GM12878 (cell line): ENCODE measurements at regions not wholly inside any gene's neighbourhood (a gene's known extent, or its start where the extent isn't known, plus 50 kb on each side); places are given as distances from the start of the nearest gene placed in this dataset.
A peak's percentile ranks its signal among the peaks of the same experiment; 100 is the strongest.

ENCODE experiments used
- ATAC-seq: fragments of 200-7000 bp; cut with Tn5 transposase; 3 replicates; pipeline ENCODE4 v1.9.1; 2020; ENCODE audit warnings: mild to moderate bottlenecking, moderate library complexity
- BruUV-seq: library from RNA; stranded (reverse); fragments of 400-500 nt; replicated peaks from 2 replicates; lab custom pipeline; 2021; lab: Mats Ljungman, UMichigan
- CTCF ChIA-PET: fragments of 300-600 bp; sonication (Branson Sonifier 250); formaldehyde crosslinking; extraction: SDS; loops from one replicate; lab custom pipeline; 2021; ENCODE audit warnings: inconsistent platforms; lab: Yijun Ruan, JAX
- POLR2A ChIA-PET: fragments of 350-600 bp; formaldehyde crosslinking; extraction: SDS; loops from one replicate; lab custom pipeline; 2021; ENCODE audit warnings: inconsistent platforms; lab: Charles Lee
- RAD21 ChIA-PET: fragments of 300-600 bp; sonication (Branson Sonifier 250); formaldehyde crosslinking; loops from one replicate; lab custom pipeline; 2023; ENCODE audit warnings: antibody characterized with exemption; ENCODE audit not compliant: unreplicated experiment; lab: Charles Lee
- SMC1A ChIA-PET: fragments of 300-600 bp; sonication (Branson Sonifier 250); formaldehyde crosslinking; loops from one replicate; lab custom pipeline; 2023; ENCODE audit not compliant: unreplicated experiment, uncharacterized antibody; lab: Charles Lee
- DNase-seq: peaks from one replicate; pipeline ENCODE4 v3.0.0-alpha.2; 2011; ENCODE audit warnings: low read depth, low spot score
- FAIRE-seq: peaks from 3 replicates; lab custom pipeline; 2011; peaks lifted over from hg19 to GRCh38; lab: Jason Lieb, UNC
- H2AFZ ChIP-seq: 2 replicates; pipeline ENCODE4 v1.6.0; 2011; ENCODE audit warnings: low read depth, low read length, control low read depth; ENCODE audit not compliant: control insufficient read depth
- H3K27ac ChIP-seq: 2 replicates; pipeline ENCODE4 v1.5.1; 2011; ENCODE audit warnings: control low read depth; ENCODE audit not compliant: control insufficient read depth, insufficient read depth
- H3K27me3 ChIP-seq, 2 experiments: replicated peaks in 1 of 2; 2 replicates each; pipeline versions ENCODE4 v1.6.0 to v1.6.1; 2011; ENCODE audit warnings: low read length in 1 of 2; ENCODE audit not compliant: control insufficient read depth in 2 of 2, insufficient read depth in 2 of 2
- H3K36me3 ChIP-seq, 2 experiments: 2 replicates each; pipeline ENCODE4 v1.5.1; 2011; ENCODE audit warnings: low read length in 1 of 2; ENCODE audit not compliant: control insufficient read depth in 2 of 2, insufficient read depth in 2 of 2
- H3K4me1 ChIP-seq: 2 replicates; pipeline ENCODE4 v1.6.1; 2011; ENCODE audit warnings: mild to moderate bottlenecking, low read length, moderate library complexity, mixed read lengths; ENCODE audit not compliant: control insufficient read depth, insufficient read depth
- H3K4me2 ChIP-seq: 2 replicates; pipeline ENCODE4 v1.6.0; 2011; ENCODE audit warnings: control low read depth; ENCODE audit not compliant: control insufficient read depth, insufficient read depth
- H3K4me3 ChIP-seq: fragments of 200-600 bp; sonication (generic); 2 replicates; pipeline ENCODE4 v1.5.1; 2016
- H3K79me2 ChIP-seq: 2 replicates; pipeline ENCODE4 v1.6.0; 2011; ENCODE audit warnings: low read length; ENCODE audit not compliant: control insufficient read depth, insufficient read depth
- H3K9ac ChIP-seq: 2 replicates; pipeline ENCODE4 v1.8.0; 2011; ENCODE audit warnings: low read length, control low read depth, mixed read lengths; ENCODE audit not compliant: control insufficient read depth, insufficient read depth
- H3K9me3 ChIP-seq: replicated peaks from 3 replicates; pipeline ENCODE4 v1.5.1; 2011; ENCODE audit warnings: mild to moderate bottlenecking, low read length; ENCODE audit not compliant: control insufficient read depth, insufficient read depth
- H4K20me1 ChIP-seq: 2 replicates; pipeline ENCODE4 v1.6.0; 2011; ENCODE audit not compliant: control insufficient read depth, insufficient read depth
- EP300 ChIP-seq, 2 experiments: fragments of 150-350 bp in 1 of 2; IDR thresholded peaks; 2 replicates each; pipeline ENCODE4 v1.6.1; 2011 to 2012; ENCODE audit warnings: low read depth in 2 of 2, low read length in 2 of 2, borderline replicate concordance in 1 of 2, improper control_type of control experiment in 1 of 2, inconsistent platforms in 1 of 2; ENCODE audit not compliant: control insufficient read depth in 1 of 2
- HCFC1 ChIP-seq: fragments of 150-350 bp; IDR thresholded peaks from 2 replicates; pipeline ENCODE4 v1.6.1; 2014; ENCODE audit warnings: low read length
- KAT2A ChIP-seq: conservative IDR thresholded peaks from 2 replicates; pipeline ENCODE4 v1.6.1; 2011; ENCODE audit warnings: low read depth, low read length; ENCODE audit not compliant: control insufficient read depth
- MXI1 ChIP-seq: fragments of 150-350 bp; IDR thresholded peaks from 2 replicates; pipeline ENCODE4 v1.6.1; 2011; ENCODE audit warnings: low read depth, mild to moderate bottlenecking, inconsistent platforms, low read length, improper control_type of control experiment
- STAT3 ChIP-seq: IDR thresholded peaks from 2 replicates; pipeline ENCODE4 v1.6.1; 2011; ENCODE audit warnings: low read depth, low read length, improper control_type of control experiment
- ZNF217 ChIP-seq: fragments of 450-650 bp; IDR thresholded peaks from 2 replicates; pipeline ENCODE4 v1.6.1; 2017; ENCODE audit warnings: antibody characterized with exemption, mild to moderate bottlenecking
- ZNF274 ChIP-seq: IDR thresholded peaks from one replicate; pipeline ENCODE4 v1.8.0; 2011; ENCODE audit not compliant: insufficient read length, insufficient read depth
- in situ Hi-C: fragments of 300-500 bp; cut with MboI; formaldehyde crosslinking; loops from 9 replicates; pipeline ENCODE4 v1.14.3; 2018; ENCODE audit warnings: mixed read lengths
- intact Hi-C: fragments of 100-400 bp; cut with micrococcal nuclease; formaldehyde crosslinking; loops from one replicate; pipeline ENCODE4 v1.14.2; 2022; ENCODE audit not compliant: unreplicated experiment
- TF ChIP-seq, protein P1 (sequence below): fragments of 450-650 bp; formaldehyde crosslinking; IDR thresholded peaks from 2 replicates; pipeline ENCODE4 v1.4.0; 2020; ENCODE audit warnings: mild to moderate bottlenecking, moderate library complexity
- TF ChIP-seq, protein P2 (sequence below): IDR thresholded peaks from 2 replicates; pipeline ENCODE4 v1.6.1; 2012; ENCODE audit warnings: low read depth, low read length, improper control_type of control experiment

DNA sequence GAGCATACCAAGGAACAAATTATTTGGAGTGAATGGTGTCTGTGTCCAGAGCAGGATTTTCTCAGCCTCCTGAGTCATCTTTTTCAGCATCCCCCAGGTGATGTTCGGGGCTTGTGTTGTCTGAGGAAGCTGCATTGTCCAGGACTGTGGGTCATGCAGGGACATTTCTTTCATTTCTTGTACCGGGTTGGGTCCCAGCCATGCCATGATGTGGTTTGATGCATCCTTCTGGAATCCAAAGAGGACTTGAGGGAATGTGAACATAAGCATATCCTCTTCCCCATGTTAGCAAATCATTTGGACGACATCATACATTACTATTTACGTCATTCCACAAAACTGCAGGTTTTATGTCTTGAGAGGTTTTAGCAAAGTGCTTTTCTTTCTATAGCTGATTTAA is 797.8 kb downstream of the CCDC85A start (continued):
- TF ChIP-seq, protein P1, sequence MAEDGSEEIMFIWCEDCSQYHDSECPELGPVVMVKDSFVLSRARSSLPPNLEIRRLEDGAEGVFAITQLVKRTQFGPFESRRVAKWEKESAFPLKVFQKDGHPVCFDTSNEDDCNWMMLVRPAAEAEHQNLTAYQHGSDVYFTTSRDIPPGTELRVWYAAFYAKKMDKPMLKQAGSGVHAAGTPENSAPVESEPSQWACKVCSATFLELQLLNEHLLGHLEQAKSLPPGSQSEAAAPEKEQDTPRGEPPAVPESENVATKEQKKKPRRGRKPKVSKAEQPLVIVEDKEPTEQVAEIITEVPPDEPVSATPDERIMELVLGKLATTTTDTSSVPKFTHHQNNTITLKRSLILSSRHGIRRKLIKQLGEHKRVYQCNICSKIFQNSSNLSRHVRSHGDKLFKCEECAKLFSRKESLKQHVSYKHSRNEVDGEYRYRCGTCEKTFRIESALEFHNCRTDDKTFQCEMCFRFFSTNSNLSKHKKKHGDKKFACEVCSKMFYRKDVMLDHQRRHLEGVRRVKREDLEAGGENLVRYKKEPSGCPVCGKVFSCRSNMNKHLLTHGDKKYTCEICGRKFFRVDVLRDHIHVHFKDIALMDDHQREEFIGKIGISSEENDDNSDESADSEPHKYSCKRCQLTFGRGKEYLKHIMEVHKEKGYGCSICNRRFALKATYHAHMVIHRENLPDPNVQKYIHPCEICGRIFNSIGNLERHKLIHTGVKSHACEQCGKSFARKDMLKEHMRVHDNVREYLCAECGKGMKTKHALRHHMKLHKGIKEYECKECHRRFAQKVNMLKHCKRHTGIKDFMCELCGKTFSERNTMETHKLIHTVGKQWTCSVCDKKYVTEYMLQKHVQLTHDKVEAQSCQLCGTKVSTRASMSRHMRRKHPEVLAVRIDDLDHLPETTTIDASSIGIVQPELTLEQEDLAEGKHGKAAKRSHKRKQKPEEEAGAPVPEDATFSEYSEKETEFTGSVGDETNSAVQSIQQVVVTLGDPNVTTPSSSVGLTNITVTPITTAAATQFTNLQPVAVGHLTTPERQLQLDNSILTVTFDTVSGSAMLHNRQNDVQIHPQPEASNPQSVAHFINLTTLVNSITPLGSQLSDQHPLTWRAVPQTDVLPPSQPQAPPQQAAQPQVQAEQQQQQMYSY (CRISPR knock-in tag): no peak
- TF ChIP-seq, protein P2, sequence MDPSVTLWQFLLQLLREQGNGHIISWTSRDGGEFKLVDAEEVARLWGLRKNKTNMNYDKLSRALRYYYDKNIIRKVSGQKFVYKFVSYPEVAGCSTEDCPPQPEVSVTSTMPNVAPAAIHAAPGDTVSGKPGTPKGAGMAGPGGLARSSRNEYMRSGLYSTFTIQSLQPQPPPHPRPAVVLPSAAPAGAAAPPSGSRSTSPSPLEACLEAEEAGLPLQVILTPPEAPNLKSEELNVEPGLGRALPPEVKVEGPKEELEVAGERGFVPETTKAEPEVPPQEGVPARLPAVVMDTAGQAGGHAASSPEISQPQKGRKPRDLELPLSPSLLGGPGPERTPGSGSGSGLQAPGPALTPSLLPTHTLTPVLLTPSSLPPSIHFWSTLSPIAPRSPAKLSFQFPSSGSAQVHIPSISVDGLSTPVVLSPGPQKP: no peak
- TF ChIP-seq HCFC1 (no peak), MXI1 (no peak), ZNF274 (no peak)

DNA sequence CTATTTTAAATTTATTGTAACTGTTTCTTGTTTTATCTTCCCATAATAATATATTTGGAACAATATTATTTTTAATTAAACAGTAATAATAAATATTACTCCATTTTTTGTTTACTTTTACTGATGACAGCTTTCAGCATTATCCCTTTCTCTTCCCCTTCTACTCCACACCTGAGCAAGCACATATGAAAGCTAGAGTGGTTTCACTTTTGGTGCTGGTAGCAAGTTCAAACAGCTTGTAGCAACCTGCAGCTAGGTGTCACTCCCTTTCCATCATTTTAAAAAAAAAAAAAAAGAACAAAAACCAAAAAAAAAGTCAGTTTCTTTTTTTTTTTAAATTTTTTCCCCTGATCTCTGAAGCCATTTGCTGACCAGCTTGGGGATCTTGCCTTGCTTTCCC is 801.8 kb downstream of the CCDC85A start:
- RAD21 ChIA-PET: interaction anchor here (0.7 to 1.2 kb wide), 2 partner anchors 197 to 512 kb away, joined by 3 read pairs; no protein-coding TSS in a partner anchor
- peak; percentile 53; the same call in 1 of the 3 replicates for ATAC-seq

More for the DNA sequence above, 801.8 kb downstream of the CCDC85A start:
- no peak for TF ChIP-seq KAT2A
- no peak for TF ChIP-seq ZNF217
- no peak for TF ChIP-seq EP300 (IDR thresholded peaks at IDR 0.05; ENCODE audit: borderline replicate concordance in 1 of 2, control insufficient read depth in 1 of 2, low read depth in 2 of 2, low read length in 2 of 2)
- TF ChIP-seq STAT3: no peak
- POLR2A ChIA-PET: interaction anchor here (0.6 kb wide), 1 partner anchor 1186 kb away, joined by 5 read pairs; no protein-coding TSS in a partner anchor
- Histone ChIP-seq H3K9me3 (no peaks in the 10 kb centered on the region), H3K4me2 (no peak overlapping the region), H3K36me3 (no peaks in the 10 kb centered on the region), H2AFZ (no peak overlapping the region), H3K9ac (no peak overlapping the region), H4K20me1 (no peaks in the 10 kb centered on the region), H3K4me1 (no peaks in the 10 kb centered on the region), H3K27ac (no peak overlapping the region), H3K79me2 (no peaks in the 10 kb centered on the region), H3K27me3 (no peaks in the 10 kb centered on the region), H3K4me3 (no peak overlapping the region)
- CTCF ChIA-PET: interaction anchor here (1.4 kb wide), 1 partner anchor 20 kb away, joined by 3 read pairs; no protein-coding TSS in a partner anchor
- SMC1A ChIA-PET: no interaction called here
- intact Hi-C loops: no loop called here
- DNase-seq: no peak
- in situ Hi-C loops: no loop called here
- no TSS peak for BruUV-seq
- no peak for FAIRE-seq
